GM13977 (cell line): ENCODE measurements at regions not wholly inside any gene's neighbourhood (a gene's known extent, or its start where the extent isn't known, plus 50 kb on each side); places are given as distances from the start of the nearest gene placed in this dataset.

Experiments
- DNase-seq: peaks from one replicate; pipeline ENCODE4 v3.0.0; 2012; ENCODE audit warnings: low spot score
- CTCF ChIP-seq: IDR thresholded peaks from 2 replicates; pipeline ENCODE4 v1.5.1; 2012; ENCODE audit warnings: mild to moderate bottlenecking, control low read depth; ENCODE audit not compliant: insufficient read depth; ENCODE audit errors: extremely low read depth, missing control alignments
- in situ Hi-C: fragments of 300-500 bp; cut with MboI; formaldehyde crosslinking; loops from one replicate; pipeline ENCODE4 v1.12.0; 2022; ENCODE audit warnings: low sequenced_read_pairs, low pct_unique_long_range_greater_than_20kb, mixed read lengths, inconsistent platforms; ENCODE audit not compliant: unreplicated experiment

- TF ChIP-seq CTCF = no peak
- in situ Hi-C loops = no loop called here
- no peak for DNase-seq
Measured at GRCh38 chr12:91529829-91530228, 347.2 kb upstream of the DCN start.

GRCh38 chr12:91523831-91524230 lies 341.2 kb upstream of the DCN start:
- TF ChIP-seq CTCF = no peak
- no peak for DNase-seq
- in situ Hi-C loops = loop anchor here (25.0 kb wide), 1 partner anchor 88 kb away; no protein-coding TSS in a partner anchor

- in situ Hi-C loops = loop anchor here (25.0 kb wide), 1 partner anchor 96 kb away; no protein-coding TSS in a partner anchor
- no peak for TF ChIP-seq CTCF
- DNase-seq = no peak
Measured at GRCh38 chr12:91516695-91517047, 334.1 kb upstream of the DCN start.

- in situ Hi-C loops = loop anchor here (25.0 kb wide), 1 partner anchor 96 kb away; no protein-coding TSS in a partner anchor
- TF ChIP-seq CTCF = no peak
- no peak for DNase-seq
Measured at GRCh38 chr12:91515944-91516694, 333.5 kb upstream of the DCN start.

GRCh38 chr12:91513313-91513712 lies 330.7 kb upstream of the DCN start:
- TF ChIP-seq CTCF = no peak
- in situ Hi-C loops = loop anchor here (25.0 kb wide), 1 partner anchor 99 kb away; no protein-coding TSS in a partner anchor

GRCh38 chr12:91511795-91512420 lies 329.3 kb upstream of the DCN start:
- TF ChIP-seq CTCF = no peak
- no peak for DNase-seq
- in situ Hi-C loops = loop anchor here (25.0 kb wide), 1 partner anchor 100 kb away; no protein-coding TSS in a partner anchor

More at GRCh38 chr12:91513313-91513712, 330.7 kb upstream of the DCN start:
- DNase-seq = no peak
